NB4 (cell line): ENCODE measurements at regions not wholly inside any gene's neighbourhood (a gene's known extent, or its start where the extent isn't known, plus 50 kb on each side); places are given as distances from the start of the nearest gene placed in this dataset.

Experiments
- MAX ChIP-seq: IDR thresholded peaks from 2 replicates; pipeline ENCODE4 v1.6.1; 2011; ENCODE audit warnings: low read depth, low read length
- MYC ChIP-seq: IDR thresholded peaks from 2 replicates; pipeline ENCODE4 v1.6.1; 2011; ENCODE audit warnings: low read depth, low read length
- POLR2A ChIP-seq: IDR thresholded peaks from 2 replicates; pipeline ENCODE4 v1.6.1; 2011; ENCODE audit warnings: mild to moderate bottlenecking; ENCODE audit not compliant: insufficient read length; ENCODE audit errors: extremely low read depth
- TF ChIP-seq, protein P1 (sequence below): IDR thresholded peaks from one replicate; pipeline ENCODE4 v1.5.1; 2012; ENCODE audit warnings: low read depth, low read length

GRCh38 chr7:25360451-25360850 lies 132.2 kb upstream of the NPVF start:
- no peak for TF ChIP-seq POLR2A
- TF ChIP-seq, protein P1, sequence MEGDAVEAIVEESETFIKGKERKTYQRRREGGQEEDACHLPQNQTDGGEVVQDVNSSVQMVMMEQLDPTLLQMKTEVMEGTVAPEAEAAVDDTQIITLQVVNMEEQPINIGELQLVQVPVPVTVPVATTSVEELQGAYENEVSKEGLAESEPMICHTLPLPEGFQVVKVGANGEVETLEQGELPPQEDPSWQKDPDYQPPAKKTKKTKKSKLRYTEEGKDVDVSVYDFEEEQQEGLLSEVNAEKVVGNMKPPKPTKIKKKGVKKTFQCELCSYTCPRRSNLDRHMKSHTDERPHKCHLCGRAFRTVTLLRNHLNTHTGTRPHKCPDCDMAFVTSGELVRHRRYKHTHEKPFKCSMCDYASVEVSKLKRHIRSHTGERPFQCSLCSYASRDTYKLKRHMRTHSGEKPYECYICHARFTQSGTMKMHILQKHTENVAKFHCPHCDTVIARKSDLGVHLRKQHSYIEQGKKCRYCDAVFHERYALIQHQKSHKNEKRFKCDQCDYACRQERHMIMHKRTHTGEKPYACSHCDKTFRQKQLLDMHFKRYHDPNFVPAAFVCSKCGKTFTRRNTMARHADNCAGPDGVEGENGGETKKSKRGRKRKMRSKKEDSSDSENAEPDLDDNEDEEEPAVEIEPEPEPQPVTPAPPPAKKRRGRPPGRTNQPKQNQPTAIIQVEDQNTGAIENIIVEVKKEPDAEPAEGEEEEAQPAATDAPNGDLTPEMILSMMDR, result no peak
- no peak for TF ChIP-seq MYC
- no peak for TF ChIP-seq MAX
